ENCODE measurements at regions not wholly inside any gene's neighbourhood (a gene's known extent, or its start where the extent isn't known, plus 50 kb on each side); places are given as distances from the start of the nearest gene placed in this dataset.
A peak's percentile ranks its signal among the peaks of the same experiment; 100 is the strongest.

DNA sequence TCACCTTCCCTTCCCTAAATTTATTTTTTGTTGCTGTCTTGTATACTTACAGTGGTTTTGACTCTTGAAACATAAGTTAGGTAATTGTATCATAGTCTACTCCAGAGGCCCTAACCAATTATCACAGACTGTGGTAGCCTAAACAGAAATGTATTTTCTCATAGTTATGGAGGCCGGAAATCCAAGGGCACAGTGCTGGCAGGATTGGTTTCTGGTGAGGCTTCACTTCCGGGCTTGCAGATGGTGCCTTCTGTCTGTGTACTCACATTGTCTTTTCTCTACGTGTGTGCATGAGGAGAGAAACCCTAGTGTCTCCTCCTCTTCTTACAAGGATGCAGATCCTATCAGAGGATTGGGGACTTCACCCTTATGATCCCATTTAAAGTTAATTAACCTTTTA lies 290.2 kb upstream of the KCNMB2 start:
- no peak for ATAC-seq
- no peak for TF ChIP-seq TCF4 (CRISPR knock-in tag; IDR thresholded peaks at IDR 0.05; ENCODE audit: borderline replicate concordance)
- TF ChIP-seq ZFP30 (CRISPR knock-in tag; IDR thresholded peaks at IDR 0.05): no peak
- no peak for TF ChIP-seq ZFP3 (CRISPR knock-in tag; IDR thresholded peaks at IDR 0.05)
- TF ChIP-seq, protein P1, sequence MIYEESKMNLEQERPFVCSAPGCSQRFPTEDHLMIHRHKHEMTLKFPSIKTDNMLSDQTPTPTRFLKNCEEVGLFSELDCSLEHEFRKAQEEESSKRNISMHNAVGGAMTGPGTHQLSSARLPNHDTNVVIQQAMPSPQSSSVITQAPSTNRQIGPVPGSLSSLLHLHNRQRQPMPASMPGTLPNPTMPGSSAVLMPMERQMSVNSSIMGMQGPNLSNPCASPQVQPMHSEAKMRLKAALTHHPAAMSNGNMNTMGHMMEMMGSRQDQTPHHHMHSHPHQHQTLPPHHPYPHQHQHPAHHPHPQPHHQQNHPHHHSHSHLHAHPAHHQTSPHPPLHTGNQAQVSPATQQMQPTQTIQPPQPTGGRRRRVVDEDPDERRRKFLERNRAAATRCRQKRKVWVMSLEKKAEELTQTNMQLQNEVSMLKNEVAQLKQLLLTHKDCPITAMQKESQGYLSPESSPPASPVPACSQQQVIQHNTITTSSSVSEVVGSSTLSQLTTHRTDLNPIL (CRISPR knock-in tag; IDR thresholded peaks at IDR 0.05; ENCODE audit: low read depth): no peak
- TF ChIP-seq ARNTL (CRISPR knock-in tag; IDR thresholded peaks at IDR 0.05; ENCODE audit: borderline replicate concordance, low read depth): no peak
- no peak for TF ChIP-seq ZC3H10 (CRISPR knock-in tag; IDR thresholded peaks at IDR 0.05)
- no peak for TF ChIP-seq RARB (CRISPR knock-in tag; IDR thresholded peaks at IDR 0.05)
- TF ChIP-seq PPARA (CRISPR knock-in tag; IDR thresholded peaks at IDR 0.05; ENCODE audit: borderline replicate concordance): no peak
- TF ChIP-seq CSDC2 (CRISPR knock-in tag; IDR thresholded peaks at IDR 0.05): no peak
- no peak for TF ChIP-seq ZNF8 (CRISPR knock-in tag; IDR thresholded peaks at IDR 0.05)
- no peak for TF ChIP-seq TOX (CRISPR knock-in tag; IDR thresholded peaks at IDR 0.05; ENCODE audit: borderline replicate concordance)
- no peak for TF ChIP-seq ZNF565 (CRISPR knock-in tag; conservative IDR thresholded peaks at IDR 0.05; ENCODE audit: low read depth)
- TF ChIP-seq GLIS3 (CRISPR knock-in tag; IDR thresholded peaks at IDR 0.05): no peak
- TF ChIP-seq, protein P2, sequence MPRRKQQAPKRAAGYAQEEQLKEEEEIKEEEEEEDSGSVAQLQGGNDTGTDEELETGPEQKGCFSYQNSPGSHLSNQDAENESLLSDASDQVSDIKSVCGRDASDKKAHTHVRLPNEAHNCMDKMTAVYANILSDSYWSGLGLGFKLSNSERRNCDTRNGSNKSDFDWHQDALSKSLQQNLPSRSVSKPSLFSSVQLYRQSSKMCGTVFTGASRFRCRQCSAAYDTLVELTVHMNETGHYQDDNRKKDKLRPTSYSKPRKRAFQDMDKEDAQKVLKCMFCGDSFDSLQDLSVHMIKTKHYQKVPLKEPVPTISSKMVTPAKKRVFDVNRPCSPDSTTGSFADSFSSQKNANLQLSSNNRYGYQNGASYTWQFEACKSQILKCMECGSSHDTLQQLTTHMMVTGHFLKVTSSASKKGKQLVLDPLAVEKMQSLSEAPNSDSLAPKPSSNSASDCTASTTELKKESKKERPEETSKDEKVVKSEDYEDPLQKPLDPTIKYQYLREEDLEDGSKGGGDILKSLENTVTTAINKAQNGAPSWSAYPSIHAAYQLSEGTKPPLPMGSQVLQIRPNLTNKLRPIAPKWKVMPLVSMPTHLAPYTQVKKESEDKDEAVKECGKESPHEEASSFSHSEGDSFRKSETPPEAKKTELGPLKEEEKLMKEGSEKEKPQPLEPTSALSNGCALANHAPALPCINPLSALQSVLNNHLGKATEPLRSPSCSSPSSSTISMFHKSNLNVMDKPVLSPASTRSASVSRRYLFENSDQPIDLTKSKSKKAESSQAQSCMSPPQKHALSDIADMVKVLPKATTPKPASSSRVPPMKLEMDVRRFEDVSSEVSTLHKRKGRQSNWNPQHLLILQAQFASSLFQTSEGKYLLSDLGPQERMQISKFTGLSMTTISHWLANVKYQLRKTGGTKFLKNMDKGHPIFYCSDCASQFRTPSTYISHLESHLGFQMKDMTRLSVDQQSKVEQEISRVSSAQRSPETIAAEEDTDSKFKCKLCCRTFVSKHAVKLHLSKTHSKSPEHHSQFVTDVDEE (CRISPR knock-in tag; IDR thresholded peaks at IDR 0.05): no peak
- TF ChIP-seq SNAI2 (CRISPR knock-in tag; IDR thresholded peaks at IDR 0.05): no peak
- TF ChIP-seq, protein P3, sequence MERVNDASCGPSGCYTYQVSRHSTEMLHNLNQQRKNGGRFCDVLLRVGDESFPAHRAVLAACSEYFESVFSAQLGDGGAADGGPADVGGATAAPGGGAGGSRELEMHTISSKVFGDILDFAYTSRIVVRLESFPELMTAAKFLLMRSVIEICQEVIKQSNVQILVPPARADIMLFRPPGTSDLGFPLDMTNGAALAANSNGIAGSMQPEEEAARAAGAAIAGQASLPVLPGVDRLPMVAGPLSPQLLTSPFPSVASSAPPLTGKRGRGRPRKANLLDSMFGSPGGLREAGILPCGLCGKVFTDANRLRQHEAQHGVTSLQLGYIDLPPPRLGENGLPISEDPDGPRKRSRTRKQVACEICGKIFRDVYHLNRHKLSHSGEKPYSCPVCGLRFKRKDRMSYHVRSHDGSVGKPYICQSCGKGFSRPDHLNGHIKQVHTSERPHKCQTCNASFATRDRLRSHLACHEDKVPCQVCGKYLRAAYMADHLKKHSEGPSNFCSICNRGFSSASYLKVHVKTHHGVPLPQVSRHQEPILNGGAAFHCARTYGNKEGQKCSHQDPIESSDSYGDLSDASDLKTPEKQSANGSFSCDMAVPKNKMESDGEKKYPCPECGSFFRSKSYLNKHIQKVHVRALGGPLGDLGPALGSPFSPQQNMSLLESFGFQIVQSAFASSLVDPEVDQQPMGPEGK (CRISPR knock-in tag; IDR thresholded peaks at IDR 0.05; ENCODE audit: borderline replicate concordance): no peak
- TF ChIP-seq ZNF70 (CRISPR knock-in tag; IDR thresholded peaks at IDR 0.05): no peak

DNA sequence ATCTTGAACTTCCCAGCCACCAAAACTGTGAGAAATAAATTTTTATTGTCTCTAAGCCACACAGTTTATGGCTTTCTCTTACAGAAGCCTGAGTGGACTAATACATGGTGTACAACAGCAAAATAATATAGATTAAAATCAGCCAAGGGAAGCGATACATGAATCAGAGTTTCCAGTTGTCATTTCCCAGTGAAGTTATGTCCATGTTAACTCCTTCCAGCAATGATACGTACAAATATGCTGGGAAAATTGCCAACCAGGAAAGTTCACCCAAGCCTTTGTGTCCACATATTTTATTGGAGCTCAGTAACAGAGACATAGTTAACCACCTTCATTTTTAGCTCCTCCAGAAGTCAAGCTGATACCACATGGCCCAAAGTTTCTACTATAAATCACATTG lies 280.9 kb upstream of the KCNMB2 start:
- TF ChIP-seq, protein P1 (CRISPR knock-in tag; IDR thresholded peaks at IDR 0.05; ENCODE audit: low read depth): no peak
- TF ChIP-seq ZNF70 (CRISPR knock-in tag; IDR thresholded peaks at IDR 0.05) (no peak), CSDC2 (CRISPR knock-in tag; IDR thresholded peaks at IDR 0.05) (no peak), TOX (CRISPR knock-in tag; IDR thresholded peaks at IDR 0.05; ENCODE audit: borderline replicate concordance) (no peak), ISL1 (CRISPR knock-in tag; IDR thresholded peaks at IDR 0.05) (no peak), ZNF565 (CRISPR knock-in tag; conservative IDR thresholded peaks at IDR 0.05; ENCODE audit: low read depth) (no peak), ZC3H10 (CRISPR knock-in tag; IDR thresholded peaks at IDR 0.05) (no peak), ZFP3 (CRISPR knock-in tag; IDR thresholded peaks at IDR 0.05) (no peak), PPARA (CRISPR knock-in tag; IDR thresholded peaks at IDR 0.05; ENCODE audit: borderline replicate concordance) (no peak), BACH2 (CRISPR knock-in tag; IDR thresholded peaks at IDR 0.05; ENCODE audit: borderline replicate concordance) (no peak), OSR1 (CRISPR knock-in tag; IDR thresholded peaks at IDR 0.05) (no peak), ZFP30 (CRISPR knock-in tag; IDR thresholded peaks at IDR 0.05) (no peak), RARB (CRISPR knock-in tag; IDR thresholded peaks at IDR 0.05) (no peak), ARNTL (CRISPR knock-in tag; IDR thresholded peaks at IDR 0.05; ENCODE audit: borderline replicate concordance, low read depth) (no peak), ZNF8 (CRISPR knock-in tag; IDR thresholded peaks at IDR 0.05) (no peak), GLIS3 (CRISPR knock-in tag; IDR thresholded peaks at IDR 0.05) (no peak)
- TF ChIP-seq, protein P4, sequence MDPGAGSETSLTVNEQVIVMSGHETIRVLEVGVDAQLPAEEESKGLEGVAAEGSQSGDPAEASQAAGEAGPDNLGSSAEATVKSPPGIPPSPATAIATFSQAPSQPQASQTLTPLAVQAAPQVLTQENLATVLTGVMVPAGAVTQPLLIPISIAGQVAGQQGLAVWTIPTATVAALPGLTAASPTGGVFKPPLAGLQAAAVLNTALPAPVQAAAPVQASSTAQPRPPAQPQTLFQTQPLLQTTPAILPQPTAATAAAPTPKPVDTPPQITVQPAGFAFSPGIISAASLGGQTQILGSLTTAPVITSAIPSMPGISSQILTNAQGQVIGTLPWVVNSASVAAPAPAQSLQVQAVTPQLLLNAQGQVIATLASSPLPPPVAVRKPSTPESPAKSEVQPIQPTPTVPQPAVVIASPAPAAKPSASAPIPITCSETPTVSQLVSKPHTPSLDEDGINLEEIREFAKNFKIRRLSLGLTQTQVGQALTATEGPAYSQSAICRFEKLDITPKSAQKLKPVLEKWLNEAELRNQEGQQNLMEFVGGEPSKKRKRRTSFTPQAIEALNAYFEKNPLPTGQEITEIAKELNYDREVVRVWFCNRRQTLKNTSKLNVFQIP (CRISPR knock-in tag; IDR thresholded peaks at IDR 0.05; ENCODE audit: borderline replicate concordance, low read depth): no peak
- TF ChIP-seq, protein P2 (CRISPR knock-in tag; IDR thresholded peaks at IDR 0.05): no peak
- TF ChIP-seq, protein P3 (CRISPR knock-in tag; IDR thresholded peaks at IDR 0.05; ENCODE audit: borderline replicate concordance): no peak
- peak; percentile 60 for ATAC-seq

Data from SK-N-SH treated with all-trans-retinoic acid at 6 μM for 48 hours (cell line).